Bone marrow (tissue), 2 donors: ENCODE measurements at regions not wholly inside any gene's neighbourhood (a gene's known extent, or its start where the extent isn't known, plus 50 kb on each side); places are given as distances from the start of the nearest gene placed in this dataset.
A peak's percentile ranks its signal among the peaks of the same experiment; 100 is the strongest.

ENCODE experiments used
- DNase-seq, 2 donors: peaks; one replicate each; lab custom pipeline; 2025; lab: John Stamatoyannopoulos, UW

- DNase-seq = no peak
Observed at GRCh38 chr18:34640276-34640675, 69.8 kb upstream of the DTNA start.

DNA sequence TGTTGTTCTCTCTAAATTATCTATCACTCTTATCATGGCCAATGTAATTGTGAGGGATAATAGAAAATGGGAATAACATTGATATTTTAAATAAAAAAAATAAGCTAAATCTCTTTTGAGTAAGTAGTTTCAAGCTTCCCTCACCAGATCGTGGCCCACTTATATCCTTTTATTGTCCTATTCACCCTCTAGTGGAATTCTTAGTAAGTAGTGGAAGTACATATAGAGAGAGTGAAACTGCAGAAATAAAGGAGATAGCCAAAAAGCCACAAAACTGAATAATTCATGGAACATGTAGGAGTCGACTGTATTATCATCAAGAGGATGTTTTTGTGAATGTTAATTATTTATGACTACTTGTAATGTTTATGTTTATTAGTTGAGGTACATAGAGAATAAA, 66.1 kb upstream of the DTNA start:
- no peak for DNase-seq

DNA sequence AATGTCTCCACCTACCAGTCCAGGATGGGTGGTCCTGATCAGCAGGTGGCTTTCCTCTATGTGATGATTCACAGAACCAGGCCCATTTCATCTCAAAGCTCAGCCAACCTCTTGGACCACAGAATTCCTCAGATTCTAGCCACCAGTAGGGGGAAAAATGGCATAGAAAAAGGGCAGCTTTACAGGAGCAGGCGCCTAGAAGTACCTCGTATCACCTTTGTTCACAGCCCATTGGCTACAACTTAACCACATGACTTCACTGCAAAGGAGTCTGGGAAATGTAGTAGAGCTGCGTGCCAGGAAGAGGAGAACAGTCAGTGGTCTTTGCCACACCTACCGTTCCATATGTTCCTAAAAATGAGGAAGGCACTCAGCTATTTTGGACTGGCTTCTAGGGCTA, 62.8 kb upstream of the DTNA start:
- no peak for DNase-seq

DNA sequence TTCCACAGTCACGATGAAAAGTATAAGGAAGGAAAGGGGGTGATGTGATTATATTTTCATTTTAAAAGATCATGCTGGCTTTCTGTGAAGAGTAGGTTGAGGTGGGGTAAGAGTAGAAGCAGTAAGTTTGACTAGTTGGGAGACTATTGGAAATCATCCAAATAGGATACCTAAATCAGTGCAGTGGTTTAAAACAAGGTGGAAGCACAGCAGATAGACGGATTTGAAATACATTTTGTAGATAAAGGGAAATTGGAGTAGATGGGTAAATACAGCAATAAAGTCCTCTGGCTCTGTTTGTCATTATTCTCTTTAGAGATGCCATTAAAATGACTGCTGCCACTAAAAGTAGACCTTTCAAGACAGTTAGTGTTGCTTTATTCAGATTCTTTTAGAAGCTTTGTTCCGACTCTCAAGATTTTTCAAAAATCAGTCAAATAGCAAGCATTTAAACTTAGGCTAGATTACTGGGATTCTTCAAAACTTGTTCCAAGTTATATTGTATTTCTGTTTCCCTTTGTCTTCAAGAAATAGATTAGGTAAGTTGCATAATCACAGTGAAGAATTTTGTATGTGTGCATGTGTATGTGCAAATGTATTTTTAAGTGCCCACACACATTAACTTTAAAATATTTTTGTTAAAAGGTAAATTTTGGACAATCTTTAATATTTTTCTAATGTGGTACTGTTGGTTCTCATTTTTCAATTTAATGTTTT, 61.7 kb upstream of the DTNA start:
- no peak for DNase-seq

GRCh38 chr18:34649080-34649479, 61.0 kb upstream of the DTNA start:
- DNase-seq = no peak

GRCh38 chr18:34650121-34650545, 60.0 kb upstream of the DTNA start:
- DNase-seq = no peak

- no peak for DNase-seq
Observed at GRCh38 chr18:34651586-34652369, 58.3 kb upstream of the DTNA start.

DNA sequence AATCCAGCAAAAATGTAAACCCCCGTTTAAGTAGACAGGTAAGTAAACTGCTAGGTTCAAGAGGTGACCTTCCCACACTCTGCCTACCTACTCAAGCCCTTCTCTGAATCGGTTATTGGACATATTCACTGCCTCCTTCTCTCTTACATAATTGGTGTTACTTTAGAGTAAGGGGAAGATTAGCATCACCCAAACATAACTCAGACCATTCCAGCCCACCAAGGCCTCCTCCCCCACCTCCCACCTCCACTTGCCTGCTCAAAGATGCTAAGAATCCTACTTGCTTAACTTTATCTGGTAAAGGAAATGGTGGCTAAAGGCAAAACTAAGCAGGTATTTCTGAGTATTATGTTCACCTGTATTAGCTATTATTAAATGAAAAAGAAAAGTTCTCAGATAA, 55.0 kb upstream of the DTNA start:
- no peak for DNase-seq

GRCh38 chr18:34657860-34658500, 52.1 kb upstream of the DTNA start:
- no peak for DNase-seq

GRCh38 chr18:34659579-34660517, 50.2 kb upstream of the DTNA start:
- peak in 1 of 2 donors; percentile 2 for DNase-seq
